Inflammatory macrophage treated with lipopolysaccharide for 4 hours (primary cell): ENCODE measurements at regions not wholly inside any gene's neighbourhood (a gene's known extent, or its start where the extent isn't known, plus 50 kb on each side); places are given as distances from the start of the nearest gene placed in this dataset.

ENCODE experiments used
- DNase-seq: peaks from one replicate; pipeline ENCODE4 v3.0.0-alpha.2; 2020

GRCh38 chr9:88766778-88767503, 224.3 kb upstream of the S1PR3 start:
- DNase-seq: peak; percentile 74

- peak; percentile 25 for DNase-seq
Observed at GRCh38 chr9:88767504-88767790, 223.8 kb upstream of the S1PR3 start.

GRCh38 chr9:88772575-88772974, 218.7 kb upstream of the S1PR3 start:
- no peak for DNase-seq

- DNase-seq: no peak
Observed at GRCh38 chr9:88773126-88773525, 218.1 kb upstream of the S1PR3 start.

- peak; percentile 22 for DNase-seq
Observed at GRCh38 chr9:88773627-88774244, 217.5 kb upstream of the S1PR3 start.

- no peak for DNase-seq
Observed at GRCh38 chr9:88775037-88775471, 216.2 kb upstream of the S1PR3 start.

- DNase-seq: no peak
Observed at GRCh38 chr9:88775559-88775958, 215.7 kb upstream of the S1PR3 start.

- DNase-seq: no peak
Observed at GRCh38 chr9:88775966-88776365, 215.3 kb upstream of the S1PR3 start.

GRCh38 chr9:88776717-88777497, 214.4 kb upstream of the S1PR3 start:
- no peak for DNase-seq

GRCh38 chr9:88777498-88778312, 213.6 kb upstream of the S1PR3 start:
- peak; percentile 43 for DNase-seq

GRCh38 chr9:88781628-88782391, 209.5 kb upstream of the S1PR3 start:
- DNase-seq: peak; percentile 67

GRCh38 chr9:88782931-88783710, 208.1 kb upstream of the S1PR3 start:
- no peak for DNase-seq

- no peak for DNase-seq
Observed at GRCh38 chr9:88783711-88784083, 207.6 kb upstream of the S1PR3 start.

GRCh38 chr9:88784960-88785359, 206.3 kb upstream of the S1PR3 start:
- DNase-seq: no peak

- no peak for DNase-seq
Observed at GRCh38 chr9:88786291-88787079, 204.8 kb upstream of the S1PR3 start.

- peak; percentile 73 for DNase-seq
Observed at GRCh38 chr9:88789785-88790184, 201.5 kb upstream of the S1PR3 start.

- peak; percentile 84 for DNase-seq
Observed at GRCh38 chr9:88791105-88791805, 200.0 kb upstream of the S1PR3 start.

GRCh38 chr9:88792502-88792901, 198.8 kb upstream of the S1PR3 start:
- DNase-seq: no peak

GRCh38 chr9:88794100-88794499, 197.2 kb upstream of the S1PR3 start:
- DNase-seq: peak; percentile 33

GRCh38 chr9:88796947-88797346, 194.3 kb upstream of the S1PR3 start:
- no peak for DNase-seq
